ENCODE measurements at regions not wholly inside any gene's neighbourhood (a gene's known extent, or its start where the extent isn't known, plus 50 kb on each side); places are given as distances from the start of the nearest gene placed in this dataset.

- ATAC-seq: no peak
- no peaks in the 10 kb centered on the region for H4K20me1 ChIP-seq (ENCODE audit: insufficient read depth, low read length)
- no peaks in the 10 kb centered on the region for H3K36me3 ChIP-seq (replicated peaks in 1 of 2; ENCODE audit: control insufficient read depth in 1 of 2, insufficient read depth in 2 of 2, low read length in 2 of 2)
- H3K27me3 ChIP-seq (ENCODE audit: control insufficient read depth in 1 of 2, insufficient read depth in 2 of 2, low read length in 2 of 2): no peaks in the 10 kb centered on the region
- H3K4me3 ChIP-seq (replicated peaks in 1 of 3; ENCODE audit: insufficient read depth in 1 of 3, low read depth in 2 of 3, low read length in 3 of 3): no peak overlapping the region
- no peaks in the 10 kb centered on the region for H3K9me3 ChIP-seq (ENCODE audit: low read length)
- FAIRE-seq: no peak
- H3K4me1 ChIP-seq (ENCODE audit: insufficient read depth, low read length): no peaks in the 10 kb centered on the region
- CTCF ChIA-PET (ENCODE audit: low intra/inter-chr PET ratio, low total read pairs): no interaction called here
- H3K9ac ChIP-seq (ENCODE audit: insufficient read depth, low read depth, low read length): no peak overlapping the region
- no TSS peak for BruUV-seq (replicated peaks)
- no peak for TF ChIP-seq ZNF556 (CRISPR knock-in tag; IDR thresholded peaks at IDR 0.05; ENCODE audit: borderline replicate concordance)
- TF ChIP-seq ZNF788 (CRISPR knock-in tag; IDR thresholded peaks at IDR 0.05; ENCODE audit: borderline replicate concordance): no peak
- no peak for TF ChIP-seq GMEB2 (CRISPR knock-in tag; IDR thresholded peaks at IDR 0.05; ENCODE audit: low read depth)
- TF ChIP-seq ZFAT (CRISPR knock-in tag; conservative IDR thresholded peaks at IDR 0.05): no peak
- no peak for TF ChIP-seq MED8 (CRISPR knock-in tag; IDR thresholded peaks at IDR 0.05; ENCODE audit: insufficient replicate concordance)
- TF ChIP-seq MIER3 (CRISPR knock-in tag; IDR thresholded peaks at IDR 0.05; ENCODE audit: borderline replicate concordance): no peak
- TF ChIP-seq ZNF773 (CRISPR knock-in tag; IDR thresholded peaks at IDR 0.05; ENCODE audit: borderline replicate concordance): no peak
- TF ChIP-seq ZSCAN25 (CRISPR knock-in tag; IDR thresholded peaks at IDR 0.05): no peak
- TF ChIP-seq KMT2A (CRISPR knock-in tag; IDR thresholded peaks at IDR 0.05): no peak
- no peak for TF ChIP-seq EHMT2 (IDR thresholded peaks at IDR 0.05; ENCODE audit: borderline replicate concordance, low read depth, low read length)
- TF ChIP-seq, protein P1, sequence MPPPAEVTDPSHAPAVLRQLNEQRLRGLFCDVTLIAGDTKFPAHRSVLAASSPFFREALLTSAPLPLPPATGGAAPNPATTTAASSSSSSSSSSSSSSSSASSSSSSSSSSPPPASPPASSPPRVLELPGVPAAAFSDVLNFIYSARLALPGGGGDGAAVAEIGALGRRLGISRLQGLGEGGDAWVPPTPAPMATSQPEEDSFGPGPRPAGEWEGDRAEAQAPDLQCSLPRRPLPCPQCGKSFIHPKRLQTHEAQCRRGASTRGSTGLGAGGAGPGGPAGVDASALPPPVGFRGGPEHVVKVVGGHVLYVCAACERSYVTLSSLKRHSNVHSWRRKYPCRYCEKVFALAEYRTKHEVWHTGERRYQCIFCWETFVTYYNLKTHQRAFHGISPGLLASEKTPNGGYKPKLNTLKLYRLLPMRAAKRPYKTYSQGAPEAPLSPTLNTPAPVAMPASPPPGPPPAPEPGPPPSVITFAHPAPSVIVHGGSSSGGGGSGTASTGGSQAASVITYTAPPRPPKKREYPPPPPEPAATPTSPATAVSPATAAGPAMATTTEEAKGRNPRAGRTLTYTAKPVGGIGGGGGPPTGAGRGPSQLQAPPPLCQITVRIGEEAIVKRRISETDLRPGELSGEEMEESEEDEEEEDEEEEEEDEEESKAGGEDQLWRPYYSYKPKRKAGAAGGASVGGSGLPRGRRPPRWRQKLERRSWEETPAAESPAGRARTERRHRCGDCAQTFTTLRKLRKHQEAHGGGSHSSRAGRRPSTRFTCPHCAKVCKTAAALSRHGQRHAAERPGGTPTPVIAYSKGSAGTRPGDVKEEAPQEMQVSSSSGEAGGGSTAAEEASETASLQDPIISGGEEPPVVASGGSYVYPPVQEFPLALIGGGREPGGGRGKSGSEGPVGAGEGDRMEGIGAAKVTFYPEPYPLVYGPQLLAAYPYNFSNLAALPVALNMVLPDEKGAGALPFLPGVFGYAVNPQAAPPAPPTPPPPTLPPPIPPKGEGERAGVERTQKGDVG (CRISPR knock-in tag; IDR thresholded peaks at IDR 0.05; ENCODE audit: borderline replicate concordance): no peak
- TF ChIP-seq ZNF333 (CRISPR knock-in tag; IDR thresholded peaks at IDR 0.05; ENCODE audit: borderline replicate concordance): no peak
- no peak for TF ChIP-seq ZNF331 (CRISPR knock-in tag; IDR thresholded peaks at IDR 0.05)
- no peak for TF ChIP-seq ZNF563 (CRISPR knock-in tag; IDR thresholded peaks at IDR 0.05)
- no peak for TF ChIP-seq ELF1 (CRISPR knock-in tag; IDR thresholded peaks at IDR 0.05)
- no peak for TF ChIP-seq ZFP37 (CRISPR knock-in tag; IDR thresholded peaks at IDR 0.05; ENCODE audit: borderline replicate concordance)
- no peak for TF ChIP-seq ELF3 (CRISPR knock-in tag; IDR thresholded peaks at IDR 0.05)
- TF ChIP-seq PLRG1 (conservative IDR thresholded peaks at IDR 0.05): no peak
- no peak for TF ChIP-seq SRSF1 (optimal IDR thresholded peaks at IDR 0.05; ENCODE audit: low read depth, low read length)
- no peak for TF ChIP-seq PPARG (CRISPR knock-in tag; conservative IDR thresholded peaks at IDR 0.05)
- H3K79me2 ChIP-seq (ENCODE audit: insufficient read depth, low read length): no peaks in the 10 kb centered on the region
- H3K4me2 ChIP-seq (ENCODE audit: low read depth, low read length): no peak overlapping the region
- intact Hi-C loops (cut with micrococcal nuclease; ENCODE audit: unreplicated experiment): no loop called here
- in situ Hi-C loops (cut with HindIII; ENCODE audit: extremely low pct_ligation_motif_present, low pct_unique_long_range_greater_than_20kb): no loop called here
- 4% methylated on average over 2 of the region's 2 CpGs for WGBS (ENCODE audit: low lambda C conversion rate)
- H2AFZ ChIP-seq (ENCODE audit: low read length): no peak overlapping the region
- POLR2A ChIA-PET: no interaction called here
- no peak overlapping the region for H3K27ac ChIP-seq (ENCODE audit: extremely low read length, insufficient read depth, low read length)
- DNase-seq (ENCODE audit: low spot score): no peak
Observed at GRCh38 chr10:90650858-90651257, 207.0 kb downstream of the HTR7 start.

All from HepG2 (cell line).